B cell (primary cell): ENCODE measurements at regions not wholly inside any gene's neighbourhood (a gene's known extent, or its start where the extent isn't known, plus 50 kb on each side); places are given as distances from the start of the nearest gene placed in this dataset.

Experiments used
- ATAC-seq: fragments of 200-7000 bp; cut with Tn5 transposase; one replicate; pipeline ENCODE4 v1.10.0; 2021; ENCODE audit warnings: low read depth, mild to moderate bottlenecking, moderate number of reproducible peaks, moderate library complexity
- CTCF ChIA-PET: fragments of 350-600 bp; sonication (Branson Sonifier 250); formaldehyde crosslinking; loops from one replicate; lab custom pipeline; 2021; ENCODE audit warnings: antibody characterized with exemption, inconsistent platforms; lab: Charles Lee
- POLR2A ChIA-PET: fragments of 350-600 bp; sonication (Branson Sonifier 250); formaldehyde crosslinking; loops from one replicate; lab custom pipeline; 2021; ENCODE audit warnings: antibody characterized with exemption; lab: Charles Lee
- DNase-seq: peaks from one replicate; pipeline ENCODE4 v3.0.0; 2013
- H2AFZ ChIP-seq: 2 replicates; pipeline ENCODE4 v1.6.1; 2012; ENCODE audit warnings: mild to moderate bottlenecking, low read depth, low read length; ENCODE audit not compliant: insufficient read depth, poor library complexity, severe bottlenecking
- H3K27ac ChIP-seq, 2 donors: 1 replicate in 1 of 2; 2 replicates in 1 of 2; pipeline ENCODE4 v1.5.1; 2012 to 2013; ENCODE audit warnings: low read length in 2 of 2, mild to moderate bottlenecking in 2 of 2, moderate library complexity in 1 of 2
- H3K27me3 ChIP-seq, 4 experiments: fragments of 200-600 bp in 1 of 4; sonication (generic) in 1 of 4; replicated peaks in 1 of 4; 1 replicate in 2 of 4; 2 replicates in 2 of 4; pipeline versions ENCODE4 v1.6.1 to v1.7.0; 2013 to 2016; ENCODE audit warnings: low read length in 3 of 4, mild to moderate bottlenecking in 2 of 4, mixed read lengths in 1 of 4, moderate library complexity in 1 of 4; ENCODE audit not compliant: insufficient read depth in 4 of 4, control insufficient read depth in 3 of 4; ENCODE audit errors: control extremely low read depth in 1 of 4
- H3K36me3 ChIP-seq, 2 experiments: replicated peaks in 1 of 2; 1 replicate in 1 of 2; 2 replicates in 1 of 2; pipeline versions ENCODE4 v1.6.1 to v1.7.1; 2013; ENCODE audit warnings: low read length in 1 of 2; ENCODE audit not compliant: insufficient read depth in 2 of 2, control insufficient read depth in 1 of 2; ENCODE audit errors: control extremely low read depth in 1 of 2, extremely low read depth in 1 of 2
- H3K4me1 ChIP-seq, 2 donors: fragments of 200-600 bp in 1 of 2; sonication (generic) in 1 of 2; 1 replicate in 1 of 2; 2 replicates in 1 of 2; pipeline versions ENCODE4 v1.5.1 to v1.6.1; 2013 to 2017; ENCODE audit warnings: low read length in 2 of 2; ENCODE audit not compliant: control insufficient read depth in 2 of 2, insufficient read depth in 2 of 2
- H3K4me2 ChIP-seq: replicated peaks from 2 replicates; pipeline ENCODE3; 2012; ENCODE audit warnings: mild to moderate bottlenecking, low read depth, low read length; ENCODE audit not compliant: poor library complexity, severe bottlenecking
- H3K4me3 ChIP-seq, 5 experiments: fragments of 200-600 bp in 1 of 5; sonication (generic) in 1 of 5; 1 replicate in 3 of 5; 2 replicates in 2 of 5; pipeline versions ENCODE4 v1.5.1 to v1.7.0; 2011 to 2016; ENCODE audit warnings: low read length in 4 of 5, mild to moderate bottlenecking in 4 of 5, low read depth in 2 of 5, control low read depth in 1 of 5, moderate library complexity in 1 of 5; ENCODE audit not compliant: insufficient read depth in 1 of 5; ENCODE audit errors: control extremely low read depth in 1 of 5, extremely low read depth in 1 of 5
- H3K79me2 ChIP-seq: fragments of 200-600 bp; sonication (generic); one replicate; pipeline ENCODE4 v1.6.0; 2016; ENCODE audit warnings: low read length; ENCODE audit not compliant: control insufficient read depth, insufficient read depth
- H3K9ac ChIP-seq: fragments of 200-600 bp; sonication (generic); 2 replicates; pipeline ENCODE4 v1.6.1; 2017; ENCODE audit warnings: mild to moderate bottlenecking, low read length, moderate library complexity
- H3K9me3 ChIP-seq, 3 donors: one replicate each; pipeline versions ENCODE4 v1.6.1 to v1.7.1; 2013; ENCODE audit warnings: low read length in 2 of 3; ENCODE audit not compliant: control insufficient read depth in 2 of 3, insufficient read depth in 1 of 3; ENCODE audit errors: control extremely low read depth in 1 of 3
- H4K20me1 ChIP-seq: 2 replicates; pipeline ENCODE4 v1.6.0; 2012; ENCODE audit warnings: mild to moderate bottlenecking, low read length; ENCODE audit not compliant: insufficient read depth, control insufficient read depth, poor library complexity, severe bottlenecking
- H3K27ac Mint-ChIP-seq: one replicate; pipeline ENCODE4 v1.8.0; 2021; ENCODE audit warnings: mixed read lengths
- H3K27me3 Mint-ChIP-seq: one replicate; pipeline ENCODE4 v1.8.0; 2021; ENCODE audit warnings: mixed read lengths
- H3K4me1 Mint-ChIP-seq: one replicate; pipeline ENCODE4 v1.8.0; 2021; ENCODE audit warnings: mixed read lengths
- H3K4me3 Mint-ChIP-seq: one replicate; pipeline ENCODE4 v1.8.0; 2021; ENCODE audit warnings: mixed read lengths
- H3K9me3 Mint-ChIP-seq: one replicate; pipeline ENCODE4 v1.8.0; 2022; ENCODE audit warnings: mixed read lengths; ENCODE audit not compliant: insufficient read depth
- EZH2 ChIP-seq: IDR thresholded peaks from 2 replicates; pipeline ENCODE4 v1.6.1; 2012; ENCODE audit warnings: borderline replicate concordance, low read depth, mild to moderate bottlenecking, moderate library complexity, low read length; ENCODE audit not compliant: insufficient read depth, poor library complexity, severe bottlenecking
- WGBS: methylation state at CpG from one replicate; pipeline ENCODE4 v1.1.5; 2013; ENCODE audit warnings: missing lambda C conversion rate; ENCODE audit not compliant: insufficient coverage; 5-methylcytosine and 5-hydroxymethylcytosine counted together
- intact Hi-C: fragments of 100-400 bp; cut with micrococcal nuclease; formaldehyde crosslinking; loops from one replicate; pipeline ENCODE4 v1.10.0; 2022
- TF ChIP-seq, protein P1 (sequence below): fragments of 200-600 bp; IDR thresholded peaks from one replicate; pipeline ENCODE4 v1.8.0; 2022; ENCODE audit warnings: antibody characterized with exemption, mild to moderate bottlenecking

DNA sequence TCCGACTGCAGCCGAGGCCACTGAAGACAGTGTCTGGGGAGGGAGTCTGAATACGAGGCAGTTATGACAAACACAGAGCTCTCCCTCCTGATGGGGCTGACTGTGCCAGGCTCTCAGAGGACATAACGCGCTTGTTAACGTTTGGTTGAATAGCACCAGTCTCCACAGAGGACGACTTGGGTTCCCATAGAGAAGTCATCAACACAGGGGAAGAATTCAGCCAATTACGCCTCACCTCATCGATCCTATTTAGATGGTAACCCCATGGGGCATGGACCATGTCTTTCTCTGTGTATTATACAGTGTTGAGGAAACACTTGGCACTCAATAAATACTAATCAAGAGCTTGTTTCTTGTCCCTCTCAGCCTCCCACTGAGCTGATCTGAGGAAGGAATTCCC lies 642.6 kb upstream of the LCORL start:
- no peak overlapping the region for H3K4me3 ChIP-seq
- DNase-seq (no peak), ATAC-seq (no peak)
- H3K4me1 Mint-ChIP-seq: no peaks in the 10 kb centered on the region
- POLR2A ChIA-PET: no interaction called here
- no peaks in the 10 kb centered on the region for H4K20me1 ChIP-seq
- intact Hi-C loops: no loop called here
- H3K4me1 ChIP-seq: no peaks in the 10 kb centered on the region
- WGBS: 96% methylated on average over 8 of the region's 9 CpGs
- H3K9me3 Mint-ChIP-seq: no peaks in the 10 kb centered on the region
- no peaks in the 10 kb centered on the region for H3K79me2 ChIP-seq
- H3K27ac ChIP-seq: no peak overlapping the region
- H3K9ac ChIP-seq: no peak overlapping the region
- H3K27ac Mint-ChIP-seq: no peak overlapping the region
- no peak overlapping the region for H3K4me2 ChIP-seq
- H2AFZ ChIP-seq: no peak overlapping the region
- H3K27me3 Mint-ChIP-seq: no peaks in the 10 kb centered on the region
- no peak overlapping the region for H3K4me3 Mint-ChIP-seq
- H3K36me3 ChIP-seq: no peaks in the 10 kb centered on the region
- H3K27me3 ChIP-seq: no peaks in the 10 kb centered on the region
- H3K9me3 ChIP-seq: no peaks in the 10 kb centered on the region
- TF ChIP-seq, protein P1, sequence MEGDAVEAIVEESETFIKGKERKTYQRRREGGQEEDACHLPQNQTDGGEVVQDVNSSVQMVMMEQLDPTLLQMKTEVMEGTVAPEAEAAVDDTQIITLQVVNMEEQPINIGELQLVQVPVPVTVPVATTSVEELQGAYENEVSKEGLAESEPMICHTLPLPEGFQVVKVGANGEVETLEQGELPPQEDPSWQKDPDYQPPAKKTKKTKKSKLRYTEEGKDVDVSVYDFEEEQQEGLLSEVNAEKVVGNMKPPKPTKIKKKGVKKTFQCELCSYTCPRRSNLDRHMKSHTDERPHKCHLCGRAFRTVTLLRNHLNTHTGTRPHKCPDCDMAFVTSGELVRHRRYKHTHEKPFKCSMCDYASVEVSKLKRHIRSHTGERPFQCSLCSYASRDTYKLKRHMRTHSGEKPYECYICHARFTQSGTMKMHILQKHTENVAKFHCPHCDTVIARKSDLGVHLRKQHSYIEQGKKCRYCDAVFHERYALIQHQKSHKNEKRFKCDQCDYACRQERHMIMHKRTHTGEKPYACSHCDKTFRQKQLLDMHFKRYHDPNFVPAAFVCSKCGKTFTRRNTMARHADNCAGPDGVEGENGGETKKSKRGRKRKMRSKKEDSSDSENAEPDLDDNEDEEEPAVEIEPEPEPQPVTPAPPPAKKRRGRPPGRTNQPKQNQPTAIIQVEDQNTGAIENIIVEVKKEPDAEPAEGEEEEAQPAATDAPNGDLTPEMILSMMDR: no peak
- no peak for TF ChIP-seq EZH2
- CTCF ChIA-PET: no interaction called here

DNA sequence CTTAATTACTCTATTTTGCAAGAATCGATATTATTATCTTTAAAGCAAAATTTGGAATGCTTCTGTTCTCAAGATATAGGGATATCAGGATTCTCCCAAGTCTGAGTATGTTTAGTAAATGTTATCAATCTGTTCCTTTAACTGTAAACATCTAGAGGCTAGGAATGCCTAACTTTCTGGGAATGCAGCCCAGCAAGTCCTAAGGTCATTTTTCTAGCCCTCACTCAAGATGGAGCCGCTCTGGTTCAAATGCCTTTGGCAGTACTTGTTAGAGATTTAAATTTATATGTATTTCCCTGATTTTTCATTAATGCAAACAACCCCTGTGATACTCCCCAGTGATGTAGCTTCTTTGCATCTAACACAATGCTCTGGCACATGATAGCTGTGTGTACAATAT lies 623.8 kb upstream of the LCORL start:
- DNase-seq: no peak
- Mint-ChIP-seq H3K27me3 (no peaks in the 10 kb centered on the region), H3K4me1 (no peaks in the 10 kb centered on the region), H3K27ac (no peak overlapping the region), H3K4me3 (no peak overlapping the region), H3K9me3 (peaks cover 6% of the 10 kb centered on the region)
- H3K27ac ChIP-seq: no peak overlapping the region
- ChIA-PET CTCF (interaction anchor here (0.7 kb wide), 1 partner anchor 1092 kb away, joined by 3 read pairs; no protein-coding TSS in a partner anchor), POLR2A (no interaction called here)
- no peak overlapping the region for H3K9ac ChIP-seq
- no peaks in the 10 kb centered on the region for H3K36me3 ChIP-seq
- ATAC-seq: no peak
- H3K79me2 ChIP-seq: no peaks in the 10 kb centered on the region
- H3K4me1 ChIP-seq: no peaks in the 10 kb centered on the region
- H4K20me1 ChIP-seq: no peaks in the 10 kb centered on the region
- intact Hi-C loops: no loop called here
- peaks cover 0 to 4% (median 0%) of the 10 kb centered on the region in 3 donors for H3K9me3 ChIP-seq
- no peak overlapping the region for H2AFZ ChIP-seq
- no peak overlapping the region for H3K4me3 ChIP-seq
- WGBS: no CpG with 5 or more reads among the region's 2 CpGs
- H3K27me3 ChIP-seq: no peaks in the 10 kb centered on the region
- TF ChIP-seq, protein P1: no peak
- no peak for TF ChIP-seq EZH2
- H3K4me2 ChIP-seq: no peak overlapping the region
